ENCODE measurements at regions not wholly inside any gene's neighbourhood (a gene's known extent, or its start where the extent isn't known, plus 50 kb on each side); places are given as distances from the start of the nearest gene placed in this dataset.
A peak's percentile ranks its signal among the peaks of the same experiment; 100 is the strongest.
"Not testable (repeated sequence)": the region's sequence is repeated elsewhere in the genome, so short reads cannot be mapped to it uniquely, and the experiment has no call there.

GRCh38 chr10:38386869-38387268 is 292.7 kb downstream of the ZNF37A start:
- CTCF ChIA-PET = not testable (repeated sequence)

GRCh38 chr10:38390725-38391124 is 296.6 kb downstream of the ZNF37A start:
- H3K79me2 ChIP-seq (ENCODE audit: control insufficient read depth, insufficient read depth, low read length); H3K36me3 ChIP-seq (ENCODE audit: control insufficient read depth in 2 of 2, extremely low read depth in 1 of 2, insufficient read depth in 2 of 2, low read length in 2 of 2); H3K4me2 ChIP-seq (ENCODE audit: insufficient read depth, low read length); BruUV-seq (replicated peaks); CTCF ChIA-PET; H3K27ac ChIP-seq (ENCODE audit: insufficient read depth, low read depth, low read length); H3K9me3 ChIP-seq (replicated peaks; ENCODE audit: control insufficient read depth, insufficient read depth, low read length); H3K9ac ChIP-seq (replicated peaks; ENCODE audit: extremely low read depth, insufficient read depth, low read length); H3K4me1 ChIP-seq (ENCODE audit: control insufficient read depth, extremely low read depth, insufficient read depth, low read length); H3K9me1 ChIP-seq (replicated peaks; ENCODE audit: control insufficient read depth, extremely low read depth, insufficient read depth, low read length); H3K4me3 ChIP-seq (replicated peaks in 1 of 3; ENCODE audit: insufficient read depth in 1 of 3, low read depth in 1 of 3, low read length in 3 of 3); H3K27me3 ChIP-seq (ENCODE audit: control insufficient read depth in 2 of 2, insufficient read depth in 2 of 2, low read length in 2 of 2); FAIRE-seq; dilution Hi-C loops (cut with MboI; ENCODE audit: extremely low pct_ligation_motif_present, low sequenced_read_pairs); intact Hi-C loops (cut with micrococcal nuclease); H2AFZ ChIP-seq (ENCODE audit: low read depth, low read length); H4K20me1 ChIP-seq (replicated peaks; ENCODE audit: control insufficient read depth, extremely low read depth, insufficient read depth, low read length); POLR2A ChIA-PET: not testable (repeated sequence)
- DNase-seq (ENCODE audit: low read depth, low spot score) = peak; percentile 12
- TF ChIP-seq CTCF (IDR thresholded peaks at IDR 0.05; ENCODE audit: extremely low read depth in 1 of 2, insufficient read depth in 1 of 2, low read depth in 1 of 2, low read length in 2 of 2) = peak in 1 of 2 donors; percentile 11

More at GRCh38 chr10:38386869-38387268, 292.7 kb downstream of the ZNF37A start:
- DNase-seq (ENCODE audit: low read depth, low spot score); FAIRE-seq; H3K9me1 ChIP-seq (replicated peaks; ENCODE audit: control insufficient read depth, extremely low read depth, insufficient read depth, low read length); H3K9ac ChIP-seq (replicated peaks; ENCODE audit: extremely low read depth, insufficient read depth, low read length); POLR2A ChIA-PET; H3K36me3 ChIP-seq (ENCODE audit: control insufficient read depth in 2 of 2, extremely low read depth in 1 of 2, insufficient read depth in 2 of 2, low read length in 2 of 2); H3K9me3 ChIP-seq (replicated peaks; ENCODE audit: control insufficient read depth, insufficient read depth, low read length); H3K79me2 ChIP-seq (ENCODE audit: control insufficient read depth, insufficient read depth, low read length); H2AFZ ChIP-seq (ENCODE audit: low read depth, low read length); H3K27ac ChIP-seq (ENCODE audit: insufficient read depth, low read depth, low read length); H3K27me3 ChIP-seq (ENCODE audit: control insufficient read depth in 2 of 2, insufficient read depth in 2 of 2, low read length in 2 of 2); H3K4me1 ChIP-seq (ENCODE audit: control insufficient read depth, extremely low read depth, insufficient read depth, low read length); H3K4me2 ChIP-seq (ENCODE audit: insufficient read depth, low read length); dilution Hi-C loops (cut with MboI; ENCODE audit: extremely low pct_ligation_motif_present, low sequenced_read_pairs); H3K4me3 ChIP-seq (replicated peaks in 1 of 3; ENCODE audit: insufficient read depth in 1 of 3, low read depth in 1 of 3, low read length in 3 of 3); H4K20me1 ChIP-seq (replicated peaks; ENCODE audit: control insufficient read depth, extremely low read depth, insufficient read depth, low read length); BruUV-seq (replicated peaks); intact Hi-C loops (cut with micrococcal nuclease): not testable (repeated sequence)

- H3K4me2 ChIP-seq (ENCODE audit: insufficient read depth, low read length); POLR2A ChIA-PET; H3K4me1 ChIP-seq (ENCODE audit: control insufficient read depth, extremely low read depth, insufficient read depth, low read length); H3K9me1 ChIP-seq (replicated peaks; ENCODE audit: control insufficient read depth, extremely low read depth, insufficient read depth, low read length); H4K20me1 ChIP-seq (replicated peaks; ENCODE audit: control insufficient read depth, extremely low read depth, insufficient read depth, low read length); H2AFZ ChIP-seq (ENCODE audit: low read depth, low read length); H3K4me3 ChIP-seq (replicated peaks in 1 of 3; ENCODE audit: insufficient read depth in 1 of 3, low read depth in 1 of 3, low read length in 3 of 3); H3K27ac ChIP-seq (ENCODE audit: insufficient read depth, low read depth, low read length); DNase-seq (ENCODE audit: low read depth, low spot score); intact Hi-C loops (cut with micrococcal nuclease); FAIRE-seq; H3K9ac ChIP-seq (replicated peaks; ENCODE audit: extremely low read depth, insufficient read depth, low read length); CTCF ChIA-PET; H3K79me2 ChIP-seq (ENCODE audit: control insufficient read depth, insufficient read depth, low read length); H3K36me3 ChIP-seq (ENCODE audit: control insufficient read depth in 2 of 2, extremely low read depth in 1 of 2, insufficient read depth in 2 of 2, low read length in 2 of 2); H3K27me3 ChIP-seq (ENCODE audit: control insufficient read depth in 2 of 2, insufficient read depth in 2 of 2, low read length in 2 of 2); BruUV-seq (replicated peaks); H3K9me3 ChIP-seq (replicated peaks; ENCODE audit: control insufficient read depth, insufficient read depth, low read length); dilution Hi-C loops (cut with MboI; ENCODE audit: extremely low pct_ligation_motif_present, low sequenced_read_pairs): not testable (repeated sequence)
Measured at GRCh38 chr10:38395465-38395864, 301.3 kb downstream of the ZNF37A start.

GRCh38 chr10:38396178-38396954 is 302.2 kb downstream of the ZNF37A start:
- DNase-seq (ENCODE audit: low read depth, low spot score); H3K4me3 ChIP-seq (replicated peaks in 1 of 3; ENCODE audit: insufficient read depth in 1 of 3, low read depth in 1 of 3, low read length in 3 of 3); H2AFZ ChIP-seq (ENCODE audit: low read depth, low read length); intact Hi-C loops (cut with micrococcal nuclease); H3K4me1 ChIP-seq (ENCODE audit: control insufficient read depth, extremely low read depth, insufficient read depth, low read length); dilution Hi-C loops (cut with MboI; ENCODE audit: extremely low pct_ligation_motif_present, low sequenced_read_pairs); POLR2A ChIA-PET; H3K9me3 ChIP-seq (replicated peaks; ENCODE audit: control insufficient read depth, insufficient read depth, low read length); H3K79me2 ChIP-seq (ENCODE audit: control insufficient read depth, insufficient read depth, low read length); H3K4me2 ChIP-seq (ENCODE audit: insufficient read depth, low read length); FAIRE-seq; BruUV-seq (replicated peaks); H3K9me1 ChIP-seq (replicated peaks; ENCODE audit: control insufficient read depth, extremely low read depth, insufficient read depth, low read length); H3K27ac ChIP-seq (ENCODE audit: insufficient read depth, low read depth, low read length); H4K20me1 ChIP-seq (replicated peaks; ENCODE audit: control insufficient read depth, extremely low read depth, insufficient read depth, low read length); H3K36me3 ChIP-seq (ENCODE audit: control insufficient read depth in 2 of 2, extremely low read depth in 1 of 2, insufficient read depth in 2 of 2, low read length in 2 of 2); H3K9ac ChIP-seq (replicated peaks; ENCODE audit: extremely low read depth, insufficient read depth, low read length); CTCF ChIA-PET; H3K27me3 ChIP-seq (ENCODE audit: control insufficient read depth in 2 of 2, insufficient read depth in 2 of 2, low read length in 2 of 2): not testable (repeated sequence)

Data from endothelial cell of umbilical vein (primary cell).